Left lung (tissue), 4 donors: ENCODE measurements at regions not wholly inside any gene's neighbourhood (a gene's known extent, or its start where the extent isn't known, plus 50 kb on each side); places are given as distances from the start of the nearest gene placed in this dataset.

Experiments used
- ATAC-seq: fragments of 200-7000 bp; cut with Tn5 transposase; one replicate; pipeline ENCODE4 v1.9.1; 2020; ENCODE audit warnings: moderate library complexity
- DNase-seq, 4 donors: peaks; one replicate each; pipeline ENCODE4 v3.0.0-alpha.2; 2013 to 2020
- H3K27ac ChIP-seq, 2 donors: fragments of 200-600 bp; sonication (generic) in 1 of 2; one replicate each; pipeline versions ENCODE4 v1.5.0 to v1.8.0; 2020 to 2021
- H3K27me3 ChIP-seq, 2 donors: fragments of 200-600 bp; sonication (generic) in 1 of 2; one replicate each; pipeline versions ENCODE4 v1.5.0 to v1.8.0; 2020 to 2021
- H3K36me3 ChIP-seq, 2 donors: fragments of 200-600 bp; sonication (generic) in 1 of 2; one replicate each; pipeline versions ENCODE4 v1.5.0 to v1.8.0; 2020 to 2021
- H3K4me1 ChIP-seq, 2 donors: fragments of 200-600 bp; one replicate each; pipeline ENCODE4 v1.8.0; 2021
- H3K4me3 ChIP-seq, 2 donors: fragments of 200-600 bp; sonication (generic) in 1 of 2; one replicate each; pipeline versions ENCODE4 v1.5.0 to v1.8.0; 2020 to 2021; ENCODE audit warnings: mild to moderate bottlenecking in 1 of 2
- H3K9me3 ChIP-seq, 2 donors: fragments of 200-600 bp; sonication (generic) in 1 of 2; one replicate each; pipeline versions ENCODE4 v1.5.0 to v1.8.0; 2020 to 2021
- CTCF ChIP-seq, 2 donors: fragments of 200-600 bp; sonication (generic) in 1 of 2; IDR thresholded peaks; one replicate each; pipeline versions ENCODE4 v1.5.0 to v1.8.0; 2021; ENCODE audit warnings: antibody characterized with exemption in 2 of 2
- intact Hi-C, 2 donors: fragments of 100-400 bp; cut with DNase I; formaldehyde crosslinking; loops; one replicate each; pipeline versions ENCODE4 v1.11.2 to v1.14.2; 2022
- donor health status: DM: no; HTN: yes; CAD: no.
- donor health status: DM: no; HTN: no; CAD: no.

GRCh38 chr6:99811636-99812035, 182.4 kb downstream of the MCHR2 start:
- no peak for TF ChIP-seq CTCF (IDR thresholded peaks at IDR 0.05)
- ATAC-seq, result no peak
- Histone ChIP-seq H3K4me3 (no peak overlapping the region), H3K27ac (no peak overlapping the region), H3K27me3 (no peaks in the 10 kb centered on the region), H3K36me3 (no peaks in the 10 kb centered on the region), H3K9me3 (no peaks in the 10 kb centered on the region), H3K4me1 (no peaks in the 10 kb centered on the region)
- DNase-seq, result no peak
- intact Hi-C loops, result no loop called here

GRCh38 chr6:99813565-99813964, 180.5 kb downstream of the MCHR2 start:
- no peaks in the 10 kb centered on the region for H3K27me3 ChIP-seq
- no peak overlapping the region for H3K27ac ChIP-seq
- H3K9me3 ChIP-seq, result no peaks in the 10 kb centered on the region
- no peaks in the 10 kb centered on the region for H3K36me3 ChIP-seq
- H3K4me3 ChIP-seq, result no peak overlapping the region
- intact Hi-C loops, result no loop called here
- no peaks in the 10 kb centered on the region for H3K4me1 ChIP-seq
- DNase-seq, result no peak
- ATAC-seq, result no peak
- TF ChIP-seq CTCF (IDR thresholded peaks at IDR 0.05), result no peak

- Histone ChIP-seq H3K4me1 (no peaks in the 10 kb centered on the region), H3K36me3 (no peaks in the 10 kb centered on the region), H3K9me3 (no peaks in the 10 kb centered on the region), H3K27ac (no peak overlapping the region), H3K4me3 (no peak overlapping the region), H3K27me3 (no peaks in the 10 kb centered on the region)
- no peak for TF ChIP-seq CTCF (IDR thresholded peaks at IDR 0.05)
- DNase-seq (no peak), ATAC-seq (no peak)
- intact Hi-C loops, result no loop called here
These were observed 179.6 kb downstream of the MCHR2 start for GRCh38 chr6:99814230-99814928.

GRCh38 chr6:99816795-99817194, 177.2 kb downstream of the MCHR2 start:
- intact Hi-C loops, result no loop called here
- ATAC-seq, result no peak
- Histone ChIP-seq H3K9me3 (no peaks in the 10 kb centered on the region), H3K4me1 (no peaks in the 10 kb centered on the region), H3K27me3 (peaks cover 0 to 4% of the 10 kb centered on the region in 2 donors), H3K36me3 (no peaks in the 10 kb centered on the region), H3K4me3 (no peak overlapping the region), H3K27ac (no peak overlapping the region)
- no peak for TF ChIP-seq CTCF (IDR thresholded peaks at IDR 0.05)
- no peak for DNase-seq

GRCh38 chr6:99818161-99818560, 175.9 kb downstream of the MCHR2 start:
- peaks cover 0 to 17% of the 10 kb centered on the region in 2 donors for H3K27me3 ChIP-seq
- H3K36me3 ChIP-seq, result no peaks in the 10 kb centered on the region
- DNase-seq (no peak), ATAC-seq (no peak)
- no peaks in the 10 kb centered on the region for H3K9me3 ChIP-seq
- H3K4me1 ChIP-seq, result no peaks in the 10 kb centered on the region
- TF ChIP-seq CTCF (IDR thresholded peaks at IDR 0.05), result no peak
- no peak overlapping the region for H3K4me3 ChIP-seq
- no peak overlapping the region for H3K27ac ChIP-seq
- intact Hi-C loops, result no loop called here
